HepG2 (cell line): ENCODE measurements at regions not wholly inside any gene's neighbourhood (a gene's known extent, or its start where the extent isn't known, plus 50 kb on each side); places are given as distances from the start of the nearest gene placed in this dataset.

Experiments used
- CAMTA2 ChIP-seq: sonication (generic); formaldehyde crosslinking; IDR thresholded peaks from 2 replicates; pipeline ENCODE4 v1.4.0; 2020; ENCODE audit warnings: mild to moderate bottlenecking, missing genetic modification reagents, borderline replicate concordance
- CEBPB ChIP-seq: IDR thresholded peaks from 2 replicates; pipeline ENCODE4 v1.6.1; 2011; ENCODE audit warnings: low read depth, low read length, improper control_type of control experiment, borderline replicate concordance
- CTCF ChIP-seq: sonication (generic); formaldehyde crosslinking; IDR thresholded peaks from 2 replicates; pipeline ENCODE4 v1.5.0; 2020; ENCODE audit warnings: mild to moderate bottlenecking, missing genetic modification reagents, moderate library complexity
- ELF1 ChIP-seq: sonication (generic); formaldehyde crosslinking; IDR thresholded peaks from 2 replicates; pipeline ENCODE4 v1.4.0; 2020; ENCODE audit warnings: missing genetic modification reagents
- GATAD2A ChIP-seq: IDR thresholded peaks from 2 replicates; pipeline ENCODE4 v1.6.1; 2016
- GTF2F1 ChIP-seq: fragments of 150-350 bp; IDR thresholded peaks from 2 replicates; pipeline ENCODE4 v1.6.1; 2014; ENCODE audit warnings: low read length
- MXD1 ChIP-seq: sonication (generic); formaldehyde crosslinking; IDR thresholded peaks from 2 replicates; pipeline ENCODE4 v1.4.0; 2020; ENCODE audit warnings: mild to moderate bottlenecking, missing genetic modification reagents
- NR3C1 ChIP-seq: sonication (generic); formaldehyde crosslinking; IDR thresholded peaks from 2 replicates; pipeline ENCODE4 v1.4.0; 2020; ENCODE audit warnings: missing genetic modification reagents
- SNAPC4 ChIP-seq: sonication (generic); formaldehyde crosslinking; IDR thresholded peaks from 2 replicates; pipeline ENCODE4 v1.4.0; 2020; ENCODE audit warnings: mild to moderate bottlenecking, missing genetic modification reagents
- SP2 ChIP-seq: sonication (generic); formaldehyde crosslinking; IDR thresholded peaks from 2 replicates; pipeline ENCODE4 v1.5.1; 2020; ENCODE audit warnings: mild to moderate bottlenecking, missing genetic modification reagents
- ZFP36 ChIP-seq: fragments of 150-350 bp; IDR thresholded peaks from 2 replicates; pipeline ENCODE4 v1.6.1; 2018; ENCODE audit warnings: borderline replicate concordance, low read length, low read depth; ENCODE audit not compliant: partially characterized antibody

- no peak for TF ChIP-seq SNAPC4 (CRISPR knock-in tag)
- TF ChIP-seq SP2 = no peak
- TF ChIP-seq CEBPB = no peak
- TF ChIP-seq NR3C1 (CRISPR knock-in tag) = no peak
- no peak for TF ChIP-seq MXD1 (CRISPR knock-in tag)
- TF ChIP-seq CTCF (CRISPR knock-in tag) = no peak
- no peak for TF ChIP-seq GTF2F1
- TF ChIP-seq CAMTA2 (CRISPR knock-in tag) = no peak
- no peak for TF ChIP-seq GATAD2A
- no peak for TF ChIP-seq ELF1 (CRISPR knock-in tag)
- TF ChIP-seq ZFP36 = no peak
Measured at GRCh38 chr18:39772155-39772919, 2182.7 kb upstream of the PIK3C3 start.
